AG09319 (cell line): ENCODE measurements at regions not wholly inside any gene's neighbourhood (a gene's known extent, or its start where the extent isn't known, plus 50 kb on each side); places are given as distances from the start of the nearest gene placed in this dataset.

ENCODE experiments used
- DNase-seq: peaks from one replicate; pipeline ENCODE4 v3.0.0-alpha.2; 2010; ENCODE audit warnings: low read depth; ENCODE audit errors: extremely low read depth
- CTCF ChIP-seq: IDR thresholded peaks from 2 replicates; pipeline ENCODE4 v1.5.1; 2011; ENCODE audit warnings: low read depth, mild to moderate bottlenecking, inconsistent platforms, low read length, moderate library complexity

GRCh38 chr5:86983208-86983607, 284.5 kb upstream of the RASA1 start:
- no peak for DNase-seq
- no peak for TF ChIP-seq CTCF

GRCh38 chr5:86986837-86987236, 280.8 kb upstream of the RASA1 start:
- no peak for DNase-seq
- TF ChIP-seq CTCF: no peak

DNA sequence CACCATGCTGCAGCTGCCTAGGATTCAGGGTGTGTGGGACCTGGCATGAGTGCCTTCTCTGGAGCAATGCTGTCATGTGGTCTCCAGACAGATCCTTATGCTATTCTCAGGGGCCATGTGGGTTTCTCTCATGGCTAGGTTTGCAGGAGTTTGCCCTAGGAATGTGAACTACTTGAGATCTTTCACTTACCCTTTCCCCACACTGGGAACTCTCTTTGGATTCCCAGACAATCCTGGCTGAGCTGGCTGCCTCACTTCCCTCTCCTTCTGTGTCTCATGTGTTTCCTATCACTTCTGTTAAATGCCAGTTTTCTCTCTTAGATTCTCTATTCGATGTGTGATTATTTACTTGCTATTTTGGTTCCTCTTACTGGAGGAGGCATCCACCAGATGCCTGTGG, 270.2 kb upstream of the RASA1 start:
- no peak for DNase-seq
- TF ChIP-seq CTCF: no peak

GRCh38 chr5:86999951-87000350, 267.7 kb upstream of the RASA1 start:
- TF ChIP-seq CTCF: no peak
- DNase-seq: no peak

- no peak for DNase-seq
- no peak for TF ChIP-seq CTCF
Observed at GRCh38 chr5:87002485-87002884, 265.2 kb upstream of the RASA1 start.

DNA sequence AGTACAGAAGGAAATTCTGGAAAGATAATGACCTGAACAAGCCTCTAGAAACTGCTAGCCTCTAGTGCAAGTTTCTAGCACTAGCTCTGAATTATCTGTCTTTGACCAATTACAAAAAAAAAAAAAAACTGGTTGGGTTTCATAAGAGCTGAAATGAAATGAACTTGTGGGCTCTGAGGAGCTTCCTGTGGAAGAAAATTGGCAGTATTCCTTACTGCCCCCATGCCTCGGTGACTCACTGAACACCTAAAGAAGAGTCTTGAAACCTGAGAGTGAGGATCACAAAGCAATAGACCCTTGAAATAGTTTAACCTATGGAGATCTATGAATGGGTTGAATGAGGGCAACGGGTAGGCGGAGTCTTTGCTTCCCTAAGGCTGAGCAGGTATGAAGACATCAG, 263.6 kb upstream of the RASA1 start:
- TF ChIP-seq CTCF: no peak
- no peak for DNase-seq

GRCh38 chr5:87007737-87008136, 259.9 kb upstream of the RASA1 start:
- no peak for TF ChIP-seq CTCF
- DNase-seq: no peak
